RCC 7860 (cell line): ENCODE measurements at regions not wholly inside any gene's neighbourhood (a gene's known extent, or its start where the extent isn't known, plus 50 kb on each side); places are given as distances from the start of the nearest gene placed in this dataset.
"Not testable (repeated sequence)": the region's sequence is repeated elsewhere in the genome, so short reads cannot be mapped to it uniquely, and the experiment has no call there.

ENCODE experiments used
- DNase-seq: peaks from one replicate; pipeline ENCODE4 v3.0.0-alpha.2; 2015; ENCODE audit warnings: low spot score
- FAIRE-seq: peaks from 2 replicates; lab custom pipeline; 2012; peaks lifted over from hg19 to GRCh38; lab: Jason Lieb, UNC

DNA sequence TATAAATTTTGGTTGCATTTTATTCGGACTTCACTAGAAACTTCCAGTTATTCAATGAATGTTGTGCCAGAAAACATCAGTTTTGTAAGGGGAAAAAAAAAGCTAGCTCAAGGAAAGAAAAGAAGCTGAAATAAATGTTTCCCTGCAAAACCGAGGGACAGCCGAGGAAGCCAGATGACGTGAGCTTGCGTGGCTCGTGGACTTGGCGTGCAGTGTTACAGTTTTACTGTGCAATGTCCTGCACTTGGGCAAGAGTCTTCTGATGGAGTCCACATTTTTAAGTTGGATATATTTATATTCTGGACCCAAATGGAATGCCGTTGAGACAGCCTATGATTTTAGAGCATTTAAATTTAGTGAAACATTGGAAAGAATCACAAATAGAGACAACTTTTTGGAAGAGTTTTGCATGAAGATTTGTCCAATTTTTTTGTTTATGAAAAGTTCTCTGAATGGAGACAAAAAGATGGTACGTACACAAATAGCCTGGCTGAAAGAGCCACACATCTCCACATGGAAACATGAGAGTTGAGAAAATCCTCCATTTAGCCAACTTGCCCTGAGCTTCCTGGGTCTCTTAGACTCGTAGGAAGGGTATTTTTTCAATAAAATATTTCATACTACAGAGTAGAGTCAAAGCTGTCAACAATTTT, 210.5 kb downstream of the BANP start:
- DNase-seq, FAIRE-seq: not testable (repeated sequence)

GRCh38 chr16:88162778-88163177, 211.5 kb downstream of the BANP start:
- not testable (repeated sequence) for DNase-seq, FAIRE-seq

- not testable (repeated sequence) for DNase-seq, FAIRE-seq
These were observed 213.2 kb downstream of the BANP start for GRCh38 chr16:88164196-88165039.

- FAIRE-seq, DNase-seq: not testable (repeated sequence)
These were observed 213.9 kb downstream of the BANP start for GRCh38 chr16:88165040-88165544.

- FAIRE-seq, DNase-seq: not testable (repeated sequence)
These were observed 214.4 kb downstream of the BANP start for GRCh38 chr16:88165683-88166082.

- FAIRE-seq, DNase-seq: not testable (repeated sequence)
These were observed 215.1 kb downstream of the BANP start for GRCh38 chr16:88166209-88166773.

- DNase-seq, FAIRE-seq: not testable (repeated sequence)
These were observed 214.8 kb upstream of the ZNF469 start for GRCh38 chr16:88167798-88168556.

- not testable (repeated sequence) for FAIRE-seq, DNase-seq
These were observed 214.2 kb upstream of the ZNF469 start for GRCh38 chr16:88168557-88168949.

DNA sequence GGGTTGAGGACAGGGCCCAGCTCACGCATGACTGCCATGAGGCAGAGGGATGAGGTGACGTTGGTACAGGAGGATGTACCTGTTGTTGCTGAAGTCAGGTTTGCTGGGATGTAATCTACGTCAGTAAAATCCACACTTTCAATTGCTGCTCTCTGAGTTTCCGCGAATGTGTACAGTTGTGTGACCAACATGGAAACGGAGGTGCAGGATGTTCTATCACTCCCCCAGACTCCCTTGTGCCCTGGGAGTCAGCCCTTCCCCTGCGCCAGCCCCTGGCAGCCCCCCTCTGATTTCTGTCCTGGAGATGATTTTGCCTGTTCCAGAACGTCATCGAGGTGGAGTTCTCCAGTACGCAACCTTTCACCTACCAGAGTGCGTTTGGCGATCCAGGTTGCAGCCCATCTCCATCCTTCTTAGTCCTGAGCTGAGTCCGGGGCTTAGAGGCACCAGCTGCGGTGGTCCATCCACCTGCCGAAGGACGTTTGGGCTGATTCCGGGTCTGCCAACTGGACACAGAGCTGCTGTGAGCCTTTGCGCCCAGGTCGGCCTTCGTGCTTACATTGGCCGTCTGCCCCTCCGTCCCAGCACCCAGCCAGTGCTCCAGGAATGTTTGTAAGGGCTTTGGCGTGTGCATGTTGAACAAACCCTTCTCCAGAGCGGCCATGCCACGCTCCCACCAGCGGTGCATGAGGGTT, 213.5 kb upstream of the ZNF469 start:
- not testable (repeated sequence) for FAIRE-seq

DNA sequence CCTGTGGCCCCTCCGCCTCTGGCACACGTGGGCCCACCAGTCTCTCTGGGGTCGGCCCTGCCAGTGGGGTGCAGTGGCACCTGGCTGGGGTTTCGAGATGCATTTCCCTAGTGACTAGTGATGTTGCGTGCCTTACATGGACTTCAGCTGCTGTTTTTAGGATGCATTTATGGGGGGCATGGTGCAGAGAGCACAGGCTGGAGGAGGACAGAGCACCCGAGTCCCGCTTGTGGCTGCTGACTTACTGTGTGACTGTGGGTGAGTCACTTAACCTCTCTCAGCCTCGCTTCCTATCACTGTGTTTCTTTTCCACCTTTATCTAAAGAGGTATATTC, 213.0 kb upstream of the ZNF469 start:
- DNase-seq, FAIRE-seq: not testable (repeated sequence)

More for the DNA sequence above, 213.5 kb upstream of the ZNF469 start:
- not testable (repeated sequence) for DNase-seq

- FAIRE-seq (no peak), DNase-seq (no peak)
These were observed 212.2 kb upstream of the ZNF469 start for GRCh38 chr16:88170528-88170991.

DNA sequence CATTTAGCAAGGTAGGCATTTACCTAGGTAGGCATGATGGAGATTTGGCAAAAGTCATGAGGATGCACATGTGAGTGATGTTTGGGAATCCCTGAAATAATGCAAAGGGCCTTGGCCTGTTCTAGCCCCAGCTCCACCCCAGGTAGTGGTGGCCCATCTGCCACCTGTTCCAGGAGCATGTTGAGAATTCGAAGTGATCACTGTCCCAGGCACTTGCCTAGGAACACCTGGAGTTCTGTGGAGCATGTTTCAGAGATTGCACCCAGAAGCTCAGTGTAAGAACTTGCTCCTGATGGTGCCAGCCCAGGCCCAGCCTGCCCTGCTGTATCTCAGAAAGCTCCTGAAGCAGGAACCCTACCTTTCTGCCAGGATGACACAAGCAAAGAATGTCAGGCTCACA, 211.6 kb upstream of the ZNF469 start:
- not testable (repeated sequence) for DNase-seq, FAIRE-seq

- FAIRE-seq, DNase-seq: not testable (repeated sequence)
These were observed 206.6 kb upstream of the ZNF469 start for GRCh38 chr16:88176184-88176583.

DNA sequence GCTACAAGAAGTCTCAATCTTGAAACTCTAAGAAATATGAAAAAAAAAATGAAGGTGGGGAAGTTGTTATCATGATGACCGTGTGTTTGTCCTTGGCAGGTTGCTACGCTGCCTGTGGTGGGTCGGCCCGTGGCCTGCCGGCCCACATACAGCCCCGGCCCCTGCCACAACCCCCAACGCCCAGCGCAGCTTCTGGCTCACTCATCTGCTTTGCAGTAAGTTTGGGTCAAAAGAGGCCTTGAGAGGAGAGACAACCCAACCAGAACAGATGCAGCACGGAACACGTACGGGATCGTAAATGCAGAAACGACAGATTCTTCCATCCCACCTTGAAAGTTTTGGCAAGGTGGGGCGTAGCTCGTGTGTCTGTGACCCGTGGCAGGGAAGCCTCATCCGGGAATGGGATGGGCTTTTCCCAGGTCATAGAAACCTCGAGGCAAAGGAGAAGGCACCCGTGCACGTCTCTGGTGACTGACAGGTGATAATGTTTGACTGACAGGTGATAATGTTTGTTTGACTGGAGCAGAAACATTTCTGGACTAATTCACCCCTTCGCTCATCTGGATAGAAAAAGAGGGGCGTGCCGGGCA, 206.1 kb upstream of the ZNF469 start:
- not testable (repeated sequence) for DNase-seq, FAIRE-seq

- DNase-seq, FAIRE-seq: not testable (repeated sequence)
These were observed 204.5 kb upstream of the ZNF469 start for GRCh38 chr16:88178251-88178650.

GRCh38 chr16:88178896-88179295, 203.9 kb upstream of the ZNF469 start:
- not testable (repeated sequence) for DNase-seq, FAIRE-seq

GRCh38 chr16:88182967-88183881, 199.5 kb upstream of the ZNF469 start:
- FAIRE-seq, DNase-seq: not testable (repeated sequence)

DNA sequence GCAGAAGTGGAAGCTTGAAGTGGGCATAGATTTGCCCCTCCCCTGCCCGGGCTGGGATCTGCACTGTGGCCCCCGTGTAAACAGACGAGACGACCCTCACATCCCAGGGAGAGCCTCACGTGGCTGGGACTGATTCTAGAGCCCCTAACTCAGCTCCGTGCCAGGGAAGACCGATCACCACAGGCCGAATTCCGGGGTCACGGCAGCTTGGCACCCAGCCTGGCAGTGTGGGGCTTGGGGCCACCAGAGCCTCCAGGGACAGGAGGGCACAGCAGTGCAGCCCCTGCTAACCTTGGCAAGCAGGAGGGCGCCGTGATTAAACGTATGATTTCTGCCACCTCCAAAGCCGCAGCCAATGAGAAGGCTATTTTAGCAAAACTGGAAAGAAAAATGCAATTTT, 198.7 kb upstream of the ZNF469 start:
- DNase-seq, FAIRE-seq: not testable (repeated sequence)
